ENCODE measurements at regions not wholly inside any gene's neighbourhood (a gene's known extent, or its start where the extent isn't known, plus 50 kb on each side); places are given as distances from the start of the nearest gene placed in this dataset.

GRCh38 chr14:31988244-31988643 lies 88.9 kb upstream of the ARHGAP5 start:
- H3K27ac ChIP-seq (ENCODE audit: low read depth in 1 of 2, low read length in 2 of 2), result no peak overlapping the region
- H3K27me3 Mint-ChIP-seq, result peaks cover 21% of the 10 kb centered on the region
- H3K4me3 Mint-ChIP-seq, result no peak overlapping the region
- H3K4me1 Mint-ChIP-seq (ENCODE audit: low read depth), result no peaks in the 10 kb centered on the region
- H3K4me1 ChIP-seq (ENCODE audit: insufficient read depth, low read length), result no peaks in the 10 kb centered on the region
- intact Hi-C loops (cut with DNase I, micrococcal nuclease), result no loop called here
- H3K27me3 ChIP-seq (ENCODE audit: control insufficient read depth in 1 of 2, insufficient read depth in 2 of 2, low read length in 2 of 2), result no peaks in the 10 kb centered on the region
- no peak overlapping the region for H3K4me3 ChIP-seq (ENCODE audit: low read length)
- H3K27ac Mint-ChIP-seq, result no peak overlapping the region
- TF ChIP-seq CTCF (IDR thresholded peaks at IDR 0.05), result no peak
- H3K9me3 Mint-ChIP-seq, result peaks cover 7% of the 10 kb centered on the region
- H3K9me3 ChIP-seq (ENCODE audit: control insufficient read depth in 1 of 2, insufficient read depth in 1 of 2, low read length in 2 of 2), result peaks cover 8 to 14% of the 10 kb centered on the region in 2 experiments
- ATAC-seq (ENCODE audit: poor library complexity), result no peak
- DNase-seq, result no peak
- H3K36me3 ChIP-seq (ENCODE audit: insufficient read depth, low read length), result no peaks in the 10 kb centered on the region
- no peaks in the 10 kb centered on the region for H3K36me3 Mint-ChIP-seq (ENCODE audit: low read depth)
- CTCF ChIA-PET, result no interaction called here
- POLR2A ChIA-PET, result no interaction called here

GRCh38 chr14:31990183-31990857 lies 86.8 kb upstream of the ARHGAP5 start:
- peaks cover 7% of the 10 kb centered on the region for H3K9me3 Mint-ChIP-seq
- H3K36me3 Mint-ChIP-seq (ENCODE audit: low read depth), result no peaks in the 10 kb centered on the region
- H3K27ac Mint-ChIP-seq, result no peak overlapping the region
- CTCF ChIA-PET, result no interaction called here
- no peak overlapping the region for H3K27ac ChIP-seq (ENCODE audit: low read depth in 1 of 2, low read length in 2 of 2)
- no peaks in the 10 kb centered on the region for H3K4me1 Mint-ChIP-seq (ENCODE audit: low read depth)
- no peak for TF ChIP-seq CTCF (IDR thresholded peaks at IDR 0.05)
- DNase-seq (no peak), ATAC-seq (ENCODE audit: poor library complexity) (no peak)
- intact Hi-C loops (cut with DNase I, micrococcal nuclease), result no loop called here
- peaks cover 27% of the 10 kb centered on the region for H3K27me3 Mint-ChIP-seq
- no peaks in the 10 kb centered on the region for H3K27me3 ChIP-seq (ENCODE audit: control insufficient read depth in 1 of 2, insufficient read depth in 2 of 2, low read length in 2 of 2)
- H3K9me3 ChIP-seq (ENCODE audit: control insufficient read depth in 1 of 2, insufficient read depth in 1 of 2, low read length in 2 of 2), result peaks cover 0 to 10% of the 10 kb centered on the region in 2 experiments
- no peaks in the 10 kb centered on the region for H3K4me1 ChIP-seq (ENCODE audit: insufficient read depth, low read length)
- H3K36me3 ChIP-seq (ENCODE audit: insufficient read depth, low read length), result no peaks in the 10 kb centered on the region
- no peak overlapping the region for H3K4me3 Mint-ChIP-seq
- POLR2A ChIA-PET, result no interaction called here
- H3K4me3 ChIP-seq (ENCODE audit: low read length), result no peak overlapping the region

GRCh38 chr14:31990926-31991572 lies 86.1 kb upstream of the ARHGAP5 start:
- Mint-ChIP-seq H3K4me1 (ENCODE audit: low read depth) (no peaks in the 10 kb centered on the region), H3K4me3 (no peak overlapping the region), H3K27ac (no peak overlapping the region), H3K9me3 (peaks cover 7% of the 10 kb centered on the region), H3K27me3 (peaks cover 28% of the 10 kb centered on the region), H3K36me3 (ENCODE audit: low read depth) (no peaks in the 10 kb centered on the region)
- no peaks in the 10 kb centered on the region for H3K4me1 ChIP-seq (ENCODE audit: insufficient read depth, low read length)
- TF ChIP-seq CTCF (IDR thresholded peaks at IDR 0.05), result no peak
- CTCF ChIA-PET, result no interaction called here
- intact Hi-C loops (cut with DNase I, micrococcal nuclease), result no loop called here
- no peaks in the 10 kb centered on the region for H3K36me3 ChIP-seq (ENCODE audit: insufficient read depth, low read length)
- peaks cover 0 to 6% of the 10 kb centered on the region in 2 experiments for H3K9me3 ChIP-seq (ENCODE audit: control insufficient read depth in 1 of 2, insufficient read depth in 1 of 2, low read length in 2 of 2)
- ATAC-seq (ENCODE audit: poor library complexity), result no peak
- no peaks in the 10 kb centered on the region for H3K27me3 ChIP-seq (ENCODE audit: control insufficient read depth in 1 of 2, insufficient read depth in 2 of 2, low read length in 2 of 2)
- DNase-seq, result no peak
- no peak overlapping the region for H3K4me3 ChIP-seq (ENCODE audit: low read length)
- H3K27ac ChIP-seq (ENCODE audit: low read depth in 1 of 2, low read length in 2 of 2), result no peak overlapping the region
- POLR2A ChIA-PET, result no interaction called here

Measured in CD4-positive, alpha-beta T cell (primary cell).